Left forelimb (tissue), 1 donor: ENCODE measurements at regions not wholly inside any gene's neighbourhood (a gene's known extent, or its start where the extent isn't known, plus 50 kb on each side); places are given as distances from the start of the nearest gene placed in this dataset.

ENCODE experiments used
- DNase-seq: peaks from one replicate; pipeline ENCODE4 v3.0.0-alpha.2; 2018; ENCODE audit warnings: low spot score

DNA sequence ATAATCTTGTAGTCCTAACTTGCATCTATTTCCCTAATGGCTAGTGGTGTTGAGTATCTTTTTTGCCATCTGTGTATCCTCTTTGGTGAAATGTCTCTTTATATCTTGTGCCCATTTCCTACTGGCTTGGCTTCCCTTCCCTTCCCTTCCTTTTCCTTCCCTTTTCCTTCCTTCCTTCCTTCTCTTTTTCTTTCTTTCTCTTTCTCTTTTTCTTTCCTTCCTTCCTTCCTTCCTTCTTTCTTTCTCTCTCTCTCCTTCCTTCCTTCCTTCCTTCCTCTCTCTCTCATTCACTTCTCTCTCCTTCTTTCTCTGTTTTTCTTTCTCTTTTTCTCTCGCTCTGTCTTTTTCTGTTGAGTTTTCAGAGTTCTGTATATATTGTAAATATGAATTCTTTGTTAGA, 61.5 kb upstream of the SLC4A4 start:
- no peak for DNase-seq

- DNase-seq: no peak
Observed at GRCh38 chr4:71283642-71284257, 55.1 kb upstream of the SLC4A4 start.

DNA sequence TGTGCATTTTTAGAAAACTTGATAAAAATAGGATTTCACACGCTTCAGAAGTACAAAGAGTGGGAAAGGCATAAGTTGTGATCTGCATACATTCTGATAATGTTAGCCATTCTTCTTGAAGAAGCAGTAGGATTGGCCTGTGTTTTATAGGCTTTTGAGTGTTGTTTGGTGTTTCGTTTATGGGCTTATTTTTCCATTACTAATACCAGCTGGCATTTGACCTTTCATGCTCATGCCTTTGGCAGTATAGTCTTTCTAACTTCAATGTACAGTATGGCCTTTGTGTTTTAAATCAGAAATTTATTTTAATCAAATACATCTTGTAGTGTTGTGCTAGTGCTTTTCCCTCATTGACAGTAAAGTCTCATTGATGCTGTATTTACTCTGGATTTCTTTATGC, 51.5 kb upstream of the SLC4A4 start:
- no peak for DNase-seq

GRCh38 chr4:71288875-71289274, 49.9 kb upstream of the SLC4A4 start:
- DNase-seq: no peak
